ENCODE measurements at regions not wholly inside any gene's neighbourhood (a gene's known extent, or its start where the extent isn't known, plus 50 kb on each side); places are given as distances from the start of the nearest gene placed in this dataset.
A peak's percentile ranks its signal among the peaks of the same experiment; 100 is the strongest.

GRCh38 chr11:134739136-134739535 lies 327.1 kb upstream of the B3GAT1 start:
- Histone ChIP-seq H3K4me1 (peaks cover 7% of the 10 kb centered on the region), H3K9me3 (ENCODE audit: control insufficient read depth, low read length) (no peaks in the 10 kb centered on the region), H3K4me3 (ENCODE audit: low read depth, low read length) (no peak overlapping the region), H3K27me3 (ENCODE audit: control insufficient read depth, insufficient read depth, low read length) (no peaks in the 10 kb centered on the region), H3K79me2 (no peaks in the 10 kb centered on the region), H3K9ac (no peak overlapping the region), H3K4me2 (ENCODE audit: low read length) (no peak overlapping the region), H2AFZ (no peak overlapping the region), H3K27ac (no peak overlapping the region), H3K36me3 (ENCODE audit: control insufficient read depth, insufficient read depth, low read length) (no peaks in the 10 kb centered on the region)
- TF ChIP-seq CTCF (IDR thresholded peaks at IDR 0.05), result no peak

GRCh38 chr11:134738581-134738980 lies 326.5 kb upstream of the B3GAT1 start:
- no peak for TF ChIP-seq CTCF (IDR thresholded peaks at IDR 0.05)
- Histone ChIP-seq H3K4me2 (ENCODE audit: low read length) (no peak overlapping the region), H3K9me3 (ENCODE audit: control insufficient read depth, low read length) (no peaks in the 10 kb centered on the region), H3K27ac (no peak overlapping the region), H2AFZ (no peak overlapping the region), H3K4me1 (peaks cover 8% of the 10 kb centered on the region), H3K9ac (no peak overlapping the region), H3K79me2 (no peaks in the 10 kb centered on the region), H3K36me3 (ENCODE audit: control insufficient read depth, insufficient read depth, low read length) (no peaks in the 10 kb centered on the region), H3K27me3 (ENCODE audit: control insufficient read depth, insufficient read depth, low read length) (no peaks in the 10 kb centered on the region), H3K4me3 (ENCODE audit: low read depth, low read length) (no peak overlapping the region)

GRCh38 chr11:134737563-134738510 lies 325.8 kb upstream of the B3GAT1 start:
- no peaks in the 10 kb centered on the region for H3K27me3 ChIP-seq (ENCODE audit: control insufficient read depth, insufficient read depth, low read length)

GRCh38 chr11:134736251-134736947 lies 324.4 kb upstream of the B3GAT1 start:
- Histone ChIP-seq H3K27ac (peak overlapping the region; percentile 44), H3K4me2 (ENCODE audit: low read length) (no peak overlapping the region), H3K9ac (no peak overlapping the region), H3K79me2 (no peaks in the 10 kb centered on the region), H3K27me3 (ENCODE audit: control insufficient read depth, insufficient read depth, low read length) (no peaks in the 10 kb centered on the region), H3K36me3 (ENCODE audit: control insufficient read depth, insufficient read depth, low read length) (no peaks in the 10 kb centered on the region), H3K4me3 (ENCODE audit: low read depth, low read length) (no peak overlapping the region), H3K9me3 (ENCODE audit: control insufficient read depth, low read length) (no peaks in the 10 kb centered on the region), H2AFZ (peak overlapping the region; percentile 15), H3K4me1 (peaks cover 15% of the 10 kb centered on the region)
- no peak for TF ChIP-seq CTCF (IDR thresholded peaks at IDR 0.05)

More at GRCh38 chr11:134737563-134738510, 325.8 kb upstream of the B3GAT1 start:
- Histone ChIP-seq H3K4me2 (ENCODE audit: low read length) (no peak overlapping the region), H3K9ac (no peak overlapping the region), H3K79me2 (no peaks in the 10 kb centered on the region), H3K4me1 (peaks cover 12% of the 10 kb centered on the region), H2AFZ (no peak overlapping the region), H3K9me3 (ENCODE audit: control insufficient read depth, low read length) (no peaks in the 10 kb centered on the region), H3K27ac (no peak overlapping the region), H3K4me3 (ENCODE audit: low read depth, low read length) (no peak overlapping the region), H3K36me3 (ENCODE audit: control insufficient read depth, insufficient read depth, low read length) (no peaks in the 10 kb centered on the region)
- no peak for TF ChIP-seq CTCF (IDR thresholded peaks at IDR 0.05)

All from parathyroid adenoma (tissue), 2 donors.